HG03095 (cell line): ENCODE measurements at regions not wholly inside any gene's neighbourhood (a gene's known extent, or its start where the extent isn't known, plus 50 kb on each side); places are given as distances from the start of the nearest gene placed in this dataset.
"Not testable (repeated sequence)": the region's sequence is repeated elsewhere in the genome, so short reads cannot be mapped to it uniquely, and the experiment has no call there.

Experiments used
- ATAC-seq: cut with Tn5 transposase; IDR thresholded peaks from one replicate; pipeline ENCODE4 v1.9.1; 2021; ENCODE audit warnings: moderate library complexity; ENCODE audit not compliant: unreplicated experiment

DNA sequence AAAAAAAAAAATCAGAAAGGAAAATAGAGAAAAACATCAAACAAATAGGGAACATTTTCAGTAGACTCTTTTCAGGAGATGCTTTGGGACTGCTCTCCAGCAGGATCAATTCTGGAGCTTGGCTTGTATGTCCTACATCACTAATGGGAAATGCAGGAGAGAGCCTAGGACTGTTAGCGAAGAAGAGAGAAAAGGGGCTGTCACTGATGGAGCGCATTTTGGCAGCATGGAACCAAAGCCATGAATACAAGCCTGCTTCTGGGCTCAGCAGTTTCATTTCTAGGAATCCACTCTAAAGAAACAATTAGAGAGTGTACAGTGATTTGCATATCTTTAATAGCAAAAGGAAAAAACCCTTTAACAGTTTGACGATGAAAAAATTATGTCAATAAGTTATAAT lies 203.9 kb downstream of the NUFIP1 start:
- no peak for ATAC-seq

DNA sequence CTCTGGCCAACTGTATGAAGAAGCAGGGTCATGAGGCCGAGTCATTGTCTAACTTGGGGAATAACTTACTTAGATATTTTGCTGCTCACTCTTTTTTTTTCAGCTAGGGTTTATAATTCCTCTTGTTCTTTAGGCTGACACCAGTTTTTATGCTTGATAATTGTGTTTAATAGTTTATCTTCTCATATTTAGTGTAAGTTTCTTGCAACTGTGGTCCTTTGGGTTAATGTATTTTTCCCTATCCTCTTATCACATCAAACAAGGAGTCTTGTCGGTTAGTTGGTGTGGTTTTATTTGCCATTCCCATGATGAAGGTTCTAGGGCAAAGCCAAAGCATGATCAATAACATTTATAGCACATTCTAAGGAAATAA lies 204.6 kb downstream of the NUFIP1 start:
- ATAC-seq = no peak

DNA sequence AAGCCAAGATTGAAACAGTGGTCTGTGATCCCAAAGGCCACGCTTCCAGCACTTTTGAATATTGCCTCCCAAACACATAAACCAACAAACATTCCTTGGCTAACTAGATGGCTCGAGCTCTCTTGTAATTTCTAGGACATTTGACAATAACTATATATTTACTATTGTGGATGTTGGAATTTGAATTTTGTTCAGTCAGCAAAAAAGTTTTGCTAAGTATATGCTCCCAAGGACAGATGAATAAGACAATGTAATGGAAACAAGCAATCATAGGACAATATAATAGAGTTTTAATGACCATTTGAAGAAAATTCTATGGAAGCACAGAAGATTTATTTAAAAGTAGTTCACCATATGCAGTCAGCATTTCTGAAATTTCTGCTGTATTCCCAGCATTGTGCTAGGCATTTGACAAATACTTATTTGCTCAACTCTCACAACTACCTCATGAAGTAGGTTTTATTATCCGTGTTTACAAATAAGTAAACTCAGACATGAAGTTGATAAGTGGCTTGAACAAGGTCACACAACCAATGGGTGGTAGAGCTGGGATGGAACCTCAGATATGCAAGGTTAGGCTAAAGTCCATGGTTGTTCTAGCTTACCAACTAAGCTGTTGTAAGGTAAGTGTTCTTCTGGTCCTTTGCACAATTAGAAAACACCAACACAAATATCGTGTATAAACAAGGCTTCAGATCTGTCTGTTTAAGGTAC lies 205.1 kb downstream of the NUFIP1 start:
- no peak for ATAC-seq

DNA sequence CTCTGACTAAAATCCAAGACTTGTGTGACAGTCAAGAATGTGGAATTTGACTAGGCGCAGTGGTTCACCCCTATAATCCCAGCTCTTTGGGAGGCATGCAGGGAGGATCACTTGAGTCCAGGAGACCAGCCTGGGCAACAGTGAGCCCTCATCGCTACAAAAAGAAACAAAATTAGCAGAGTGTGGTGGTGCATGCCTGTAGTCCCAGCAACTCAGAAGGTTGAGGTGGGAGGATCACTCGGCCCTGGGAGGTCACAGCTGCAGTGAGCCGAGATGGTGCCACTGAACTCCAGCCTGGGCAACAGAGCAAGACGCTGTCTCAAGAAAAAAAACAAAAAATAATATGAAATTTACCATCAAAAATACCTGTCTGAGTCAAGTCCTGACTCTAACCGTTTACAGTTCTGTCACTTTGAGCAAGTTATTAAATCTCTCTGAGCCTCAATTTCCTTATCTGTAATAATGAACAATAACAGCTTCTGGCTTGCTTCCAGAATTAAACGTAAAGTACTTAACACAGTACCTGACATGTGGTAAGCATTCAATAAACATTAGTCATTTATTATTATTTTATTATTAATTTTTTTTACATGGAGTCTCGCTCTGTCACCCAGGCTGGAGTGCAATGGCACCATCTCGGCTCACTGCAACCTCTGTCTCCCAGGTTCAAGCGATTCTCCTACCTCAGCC lies 204.6 kb upstream of the TSC22D1 start:
- no peak for ATAC-seq

DNA sequence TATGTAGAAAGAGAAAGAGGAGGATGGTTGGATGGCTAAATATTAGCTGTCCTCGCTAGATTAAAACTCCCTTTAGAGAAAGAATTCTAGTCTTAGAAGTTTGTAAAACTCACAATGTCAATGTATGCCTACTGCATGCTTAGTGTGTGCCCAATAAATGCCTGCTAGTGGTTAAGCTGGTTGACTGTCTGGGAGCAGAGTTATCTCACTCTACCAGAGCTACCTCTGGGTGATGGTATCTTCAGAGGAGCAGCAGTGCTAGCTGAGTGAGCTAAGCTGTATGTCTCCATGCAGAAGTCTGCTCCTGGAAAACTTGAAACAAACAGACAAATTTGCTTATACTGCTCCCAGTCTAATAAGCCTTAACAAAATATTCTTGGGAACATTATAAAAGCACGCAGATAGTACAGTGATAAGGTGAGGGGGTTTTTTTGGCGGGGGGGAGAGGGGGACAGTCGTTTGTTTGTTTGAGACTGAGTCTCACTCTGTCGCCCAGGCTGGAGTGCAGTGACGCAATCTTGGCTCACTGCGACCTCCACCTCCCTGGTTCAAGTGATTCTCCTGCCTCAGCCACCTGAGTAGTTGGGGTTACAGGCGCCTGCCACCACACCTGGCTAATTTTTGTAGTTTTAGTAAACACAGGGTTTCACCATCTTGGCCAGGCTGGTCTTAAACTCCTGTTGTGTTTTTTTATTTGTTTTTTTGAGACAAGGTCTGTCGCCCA lies 202.8 kb upstream of the TSC22D1 start:
- no peak for ATAC-seq

DNA sequence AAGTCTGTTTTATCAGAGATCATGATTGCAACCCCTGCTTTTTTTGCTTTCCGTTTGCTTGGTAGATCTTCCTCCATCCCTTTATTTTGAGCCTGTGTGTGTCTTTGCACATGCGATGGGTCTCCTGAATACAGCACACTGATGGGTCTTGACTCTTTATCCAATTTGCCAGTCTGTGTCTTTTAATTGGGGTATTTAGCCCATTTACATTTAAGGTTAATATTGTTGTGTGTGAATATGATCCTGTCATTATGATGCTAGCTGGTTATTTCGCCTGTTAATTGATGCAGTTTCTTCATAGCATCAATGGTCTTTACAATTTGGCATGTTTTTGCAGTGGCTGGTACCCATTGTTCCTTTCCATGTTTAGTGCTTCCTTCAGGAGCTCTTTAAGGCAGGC lies 199.2 kb upstream of the TSC22D1 start:
- ATAC-seq = not testable (repeated sequence)

DNA sequence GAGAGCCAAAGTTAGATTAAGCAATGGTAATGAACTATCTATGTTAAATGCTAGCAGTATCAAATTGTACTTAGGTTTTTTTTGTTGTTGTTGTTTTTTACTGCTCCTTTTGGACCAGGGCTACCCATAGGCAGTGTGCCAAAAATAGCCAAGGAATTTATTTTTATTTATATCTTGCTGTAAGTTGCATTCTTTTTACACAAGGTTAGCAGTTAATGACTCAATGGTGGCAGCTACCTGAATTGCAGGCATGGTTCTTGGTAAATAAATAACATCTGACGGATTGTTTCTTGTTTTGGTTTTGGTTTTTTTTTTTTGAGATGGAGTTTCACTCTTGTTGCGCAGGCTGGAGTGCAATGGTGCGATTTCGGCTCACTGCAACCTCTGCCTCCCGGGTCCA lies 194.8 kb upstream of the TSC22D1 start:
- ATAC-seq = no peak

DNA sequence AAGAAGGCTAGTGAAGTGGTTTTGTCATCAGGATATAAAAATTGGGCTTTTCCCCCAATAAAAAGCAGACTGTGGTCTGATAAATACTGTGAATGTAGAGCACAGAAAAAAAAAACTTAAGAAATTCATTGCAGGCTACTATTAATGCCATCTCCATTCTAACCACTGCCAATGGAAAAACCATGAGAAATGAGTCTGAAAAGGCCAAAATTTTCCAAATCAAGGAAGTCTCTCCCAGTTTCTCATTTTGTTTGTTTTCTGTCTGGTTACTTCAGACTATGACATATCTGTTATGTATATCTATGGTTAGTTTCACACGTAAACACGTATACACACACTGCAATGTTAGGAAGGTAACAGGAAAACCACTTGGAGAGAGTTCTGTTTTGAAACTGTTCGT lies 193.6 kb upstream of the TSC22D1 start:
- no peak for ATAC-seq

DNA sequence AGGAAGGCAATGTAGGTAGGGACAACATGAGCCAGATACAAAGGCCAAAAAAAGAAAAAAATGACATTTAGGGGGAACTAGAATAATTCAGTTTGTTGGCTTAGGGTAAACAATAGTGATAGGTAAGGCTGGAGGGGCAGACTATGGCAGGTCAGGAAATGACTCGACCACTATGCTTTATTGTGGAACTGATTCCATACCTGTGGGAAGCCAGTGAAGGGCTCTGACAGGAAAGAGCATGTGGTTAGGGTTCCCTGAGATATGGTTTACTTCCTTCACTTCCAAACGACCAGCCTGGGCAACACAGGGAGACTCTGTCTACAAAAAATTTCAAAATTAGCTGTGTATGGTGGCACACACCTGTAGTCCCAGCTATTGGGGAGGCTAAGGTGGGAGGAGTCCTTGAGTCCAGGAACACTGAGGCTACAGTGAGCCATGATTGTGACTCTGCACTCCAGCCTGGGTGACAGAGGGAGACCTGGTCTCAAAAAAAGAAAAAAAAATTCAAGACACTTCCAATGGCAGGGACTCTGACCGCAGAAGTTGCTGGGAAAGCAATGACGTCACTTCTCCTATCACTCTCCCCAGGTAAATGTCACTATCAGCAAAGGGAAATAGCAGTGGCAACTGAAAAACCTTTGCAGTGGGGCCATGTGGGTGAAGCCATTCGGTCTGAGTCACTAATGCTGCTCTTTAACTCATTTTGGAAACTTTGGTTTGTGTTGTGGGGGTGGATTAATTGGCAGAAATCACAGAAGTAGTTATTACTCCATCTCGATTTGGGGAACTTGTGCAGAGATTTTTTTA lies 192.8 kb upstream of the TSC22D1 start:
- no peak for ATAC-seq

DNA sequence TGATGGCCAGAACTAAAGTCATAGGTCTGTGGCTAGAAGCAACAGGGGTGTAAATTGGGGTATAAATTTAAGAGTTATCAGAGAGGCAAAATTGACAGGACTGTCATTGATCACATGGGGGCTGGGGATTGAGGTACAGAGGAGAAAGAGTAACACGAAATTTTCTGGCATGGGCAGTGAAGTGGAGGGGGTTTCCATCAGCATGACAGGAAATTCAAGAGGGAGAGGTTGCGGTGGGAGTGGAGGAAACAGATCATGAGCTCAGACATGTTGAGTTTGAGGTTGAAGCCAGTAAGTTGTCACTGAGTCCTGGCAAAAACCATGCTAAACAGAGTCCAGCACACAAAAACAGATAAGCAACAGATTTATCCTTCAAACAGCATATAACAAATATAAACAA lies 192.1 kb upstream of the TSC22D1 start:
- ATAC-seq = no peak

DNA sequence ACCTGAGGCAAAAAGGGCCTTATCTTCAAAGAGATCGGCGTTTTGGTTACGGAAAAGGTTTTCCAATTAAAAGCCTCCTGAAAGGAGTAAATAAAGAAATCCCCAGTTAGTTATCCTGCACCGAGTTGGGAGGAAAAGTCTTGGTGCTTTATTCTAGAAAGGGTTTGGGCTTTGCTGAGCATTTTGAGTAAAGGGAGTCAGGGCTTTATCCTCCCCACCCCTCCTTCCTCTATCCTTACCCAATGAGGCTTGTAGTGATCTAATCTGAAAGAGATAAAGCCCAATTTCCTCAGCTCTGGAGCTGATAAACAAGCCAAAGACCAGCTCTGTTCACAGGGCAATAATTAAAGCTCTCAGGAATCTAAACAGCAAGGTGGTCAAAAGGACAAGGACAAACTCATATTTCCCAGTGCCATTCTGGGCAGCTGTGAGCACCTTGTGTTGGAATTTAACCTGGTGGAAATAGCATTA lies 188.9 kb upstream of the TSC22D1 start:
- ATAC-seq = no peak

DNA sequence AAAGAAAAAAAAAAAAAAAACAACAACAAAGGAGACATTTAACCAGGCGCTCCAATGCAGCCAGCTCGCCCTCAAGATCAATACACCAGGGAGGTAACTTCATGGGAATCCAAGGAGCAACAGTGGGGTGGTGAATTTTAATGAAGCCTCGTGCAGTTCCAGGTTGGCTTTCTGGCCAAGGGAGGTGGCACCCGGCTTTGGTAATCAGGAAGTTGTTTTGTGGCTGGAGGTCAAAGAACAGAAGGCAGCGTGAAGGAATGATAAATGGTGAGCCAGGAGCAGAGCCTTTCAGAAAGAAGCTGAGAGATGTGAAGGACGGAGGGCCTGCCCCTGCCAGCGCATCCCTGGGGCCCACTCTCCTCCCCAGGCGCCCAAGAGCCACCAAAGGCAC lies 188.2 kb upstream of the TSC22D1 start:
- ATAC-seq = no peak

DNA sequence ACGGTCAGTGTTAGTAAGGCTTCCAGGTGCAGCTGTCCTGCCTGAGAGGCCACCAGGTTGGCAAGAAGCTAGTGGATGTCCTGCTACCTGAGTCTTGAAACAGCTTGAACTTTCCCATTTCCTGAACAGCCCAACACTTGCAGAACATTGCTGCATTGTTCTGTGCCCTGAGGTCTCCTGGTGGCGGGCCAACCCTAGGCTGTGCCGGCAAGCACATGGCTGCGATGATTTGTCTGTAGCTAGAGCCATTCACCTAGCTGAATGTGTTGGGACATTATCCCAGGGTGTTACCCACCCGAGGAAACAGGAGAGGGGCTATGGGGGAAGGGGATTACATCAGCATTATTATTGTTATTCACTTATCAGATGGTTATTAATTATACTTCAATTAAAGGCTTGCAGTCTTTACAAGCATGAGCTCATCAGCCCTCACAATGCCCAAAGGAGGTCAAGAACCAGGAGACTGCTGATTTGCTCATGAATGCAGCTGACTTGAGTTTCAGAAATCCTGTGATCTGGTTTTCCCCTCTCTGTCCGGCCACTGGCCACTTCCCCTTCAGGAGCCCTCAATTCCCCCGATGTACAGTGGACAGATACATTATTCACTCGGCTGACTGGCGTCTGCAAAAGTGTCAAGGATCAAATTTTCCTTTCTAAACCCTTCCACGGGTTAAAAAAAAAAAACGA lies 187.6 kb upstream of the TSC22D1 start:
- no peak for ATAC-seq

DNA sequence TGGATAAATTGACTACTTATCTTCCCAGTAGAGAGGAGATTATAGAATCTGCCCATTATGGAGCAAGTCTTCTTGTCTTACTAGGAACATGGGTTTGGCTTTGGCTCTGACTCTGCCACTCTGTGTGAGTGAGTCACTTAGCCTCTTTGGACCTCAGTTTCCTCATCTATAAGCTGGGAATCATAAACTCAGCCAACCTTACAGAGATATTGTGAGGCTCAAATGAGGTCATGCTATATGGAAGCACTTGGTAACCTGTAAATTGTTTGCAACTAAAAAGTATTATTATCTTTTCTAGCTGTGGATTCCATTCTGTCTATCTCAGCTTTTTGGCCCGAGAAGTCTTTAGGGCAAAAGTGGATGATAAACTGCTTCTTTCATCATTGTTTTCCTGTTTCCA lies 186.8 kb upstream of the TSC22D1 start:
- ATAC-seq = no peak

DNA sequence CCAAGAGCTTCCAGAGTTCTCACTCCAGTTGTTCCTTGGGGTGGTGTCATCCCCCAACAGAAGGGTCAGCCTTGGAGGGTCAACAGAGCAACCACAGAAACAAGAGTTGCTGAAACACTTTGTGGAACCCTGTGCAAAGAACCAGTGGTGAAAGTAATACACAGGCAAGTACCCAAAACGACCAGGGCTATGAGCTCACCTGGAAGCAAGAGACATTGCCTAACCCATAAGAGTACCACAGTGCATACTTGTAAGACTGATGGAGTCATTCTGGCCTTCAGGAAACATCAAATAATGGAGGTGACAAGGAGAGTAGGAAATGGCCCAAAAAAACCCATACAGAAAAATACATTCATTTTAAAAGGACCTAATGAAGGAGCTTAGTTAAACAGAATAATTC lies 184.3 kb upstream of the TSC22D1 start:
- ATAC-seq = no peak

DNA sequence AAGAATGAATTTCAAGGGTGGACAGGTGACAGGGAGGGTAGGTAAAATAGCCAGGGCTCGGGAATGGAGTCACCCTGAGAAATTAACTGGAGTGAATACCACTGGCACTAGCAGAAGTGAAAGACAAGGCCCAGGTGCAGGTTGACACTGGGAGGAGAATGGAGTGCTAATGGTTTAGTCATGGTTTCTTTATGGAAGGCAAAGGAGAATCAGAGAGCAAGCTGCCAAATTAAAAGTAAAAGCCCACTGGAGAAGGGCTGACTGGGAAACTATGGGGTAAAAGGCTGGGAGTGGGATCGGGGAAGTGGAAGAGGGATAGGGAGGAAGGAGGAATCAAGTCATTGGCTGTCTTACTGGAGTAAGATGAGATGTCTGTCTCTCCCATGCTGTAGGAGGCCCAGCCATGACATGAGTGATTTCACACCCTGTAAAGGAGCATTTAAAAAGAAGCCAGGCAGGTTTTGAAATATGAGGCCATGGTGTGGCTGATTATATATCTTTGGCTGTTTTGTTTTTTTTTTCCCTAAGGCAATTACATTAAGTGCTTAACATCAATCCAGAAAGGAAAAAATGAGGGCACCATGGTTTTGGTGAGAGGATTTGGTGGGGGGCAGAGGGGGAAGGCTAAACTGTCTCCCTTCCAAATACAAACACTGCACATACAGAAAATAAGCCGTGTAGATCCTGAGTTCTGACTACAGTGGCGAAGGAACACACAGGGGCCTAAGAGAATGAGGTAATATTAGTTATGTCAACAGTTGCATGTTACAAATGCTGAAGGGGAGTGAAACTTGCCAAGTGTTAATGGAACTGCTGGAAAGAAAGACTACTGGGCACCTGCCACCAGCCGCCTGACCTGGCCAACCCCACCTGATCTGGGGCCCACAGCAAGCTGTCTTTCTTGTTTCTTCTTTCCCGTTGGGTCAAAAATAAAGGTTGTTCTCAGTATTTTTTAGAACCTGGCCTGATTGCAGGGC lies 183.5 kb upstream of the TSC22D1 start:
- ATAC-seq = no peak

DNA sequence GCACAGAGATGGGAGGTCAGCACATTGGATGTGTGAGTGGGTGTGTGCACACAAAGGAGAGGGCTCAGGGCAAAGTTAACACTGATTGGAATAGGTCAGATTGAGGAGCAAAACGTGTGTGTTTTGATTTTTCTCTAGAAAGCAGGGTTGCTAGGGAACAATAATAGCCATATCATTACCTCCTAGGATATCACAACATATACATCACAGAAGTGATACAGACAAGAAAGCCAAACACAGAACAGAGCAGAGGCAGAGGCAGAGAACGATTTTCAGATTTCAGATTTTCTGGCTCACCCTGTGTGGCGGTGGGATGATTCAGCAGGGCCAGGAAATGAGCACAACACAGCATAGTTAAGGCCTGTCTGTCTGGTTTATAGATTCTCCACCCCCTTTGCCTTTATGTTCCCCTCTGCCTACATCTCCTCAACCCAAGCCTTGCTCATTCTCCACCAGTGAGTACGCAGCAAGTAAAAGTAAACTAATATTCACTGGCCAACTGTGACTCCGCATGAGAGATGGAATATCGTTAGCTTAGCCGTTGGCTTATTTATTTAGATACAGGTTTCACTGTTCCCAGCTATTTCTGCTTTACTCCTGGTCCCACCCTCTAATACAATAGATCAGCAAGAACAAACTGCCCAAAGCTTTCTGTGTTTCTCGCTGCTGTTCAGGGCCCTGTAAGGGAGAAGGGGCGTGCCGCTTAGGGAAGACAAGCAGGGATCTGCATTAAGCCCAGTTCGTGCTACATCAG lies 182.7 kb upstream of the TSC22D1 start:
- ATAC-seq = no peak

DNA sequence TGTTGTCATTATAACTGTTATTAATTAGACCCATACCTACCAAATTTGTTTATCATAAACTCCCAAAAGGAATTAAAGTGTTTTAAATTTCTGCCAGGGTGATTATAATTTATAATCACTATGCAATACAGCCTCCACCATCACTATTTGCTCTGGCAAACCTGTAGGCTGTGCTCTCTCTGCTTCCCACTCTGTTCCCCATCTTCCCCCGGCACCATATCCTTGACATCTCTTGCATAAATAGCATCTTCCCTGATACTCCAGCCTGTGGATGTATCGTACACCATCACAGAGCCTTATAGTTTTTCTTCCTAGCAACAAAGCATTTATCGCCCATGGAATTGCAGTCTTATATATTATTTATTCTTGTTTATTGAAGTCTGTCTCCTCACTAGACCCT lies 181.5 kb upstream of the TSC22D1 start:
- no peak for ATAC-seq

DNA sequence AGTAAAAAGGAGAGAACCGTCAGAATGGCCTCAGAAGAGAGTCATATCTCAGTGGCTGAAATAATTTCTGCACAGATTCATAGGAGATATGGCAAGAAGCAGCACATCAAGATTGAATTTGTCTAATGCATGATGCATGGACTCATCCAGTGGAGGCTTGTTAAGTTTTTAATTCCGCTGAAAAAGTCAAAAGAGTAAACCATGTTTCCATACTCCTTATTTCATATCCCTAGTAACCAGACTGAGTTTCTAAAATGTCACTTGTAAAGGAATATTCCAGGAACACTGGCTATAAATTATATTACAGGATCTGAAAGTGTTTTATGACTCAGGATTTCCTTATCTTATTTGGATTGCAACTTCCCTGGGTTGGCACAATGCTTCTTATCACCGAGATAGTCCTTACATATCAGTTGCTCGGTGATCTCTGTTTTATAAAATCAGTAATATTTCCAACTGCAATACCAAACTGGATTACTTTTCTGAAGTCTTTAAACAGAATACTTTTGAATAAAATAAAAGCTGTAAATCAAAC lies 180.2 kb upstream of the TSC22D1 start:
- no peak for ATAC-seq
